Brain pericyte (primary cell): ENCODE measurements at regions not wholly inside any gene's neighbourhood (a gene's known extent, or its start where the extent isn't known, plus 50 kb on each side); places are given as distances from the start of the nearest gene placed in this dataset.

Source experiments
- DNase-seq: peaks from one replicate; pipeline ENCODE4 v3.0.0-alpha.2; 2012; ENCODE audit warnings: low read depth, low spot score

- DNase-seq, result no peak
These were observed 441.4 kb downstream of the PDCD6IP start for GRCh38 chr3:34239875-34240274.

- DNase-seq, result no peak
These were observed 449.0 kb downstream of the PDCD6IP start for GRCh38 chr3:34247401-34247800.

- no peak for DNase-seq
These were observed 449.9 kb downstream of the PDCD6IP start for GRCh38 chr3:34248352-34248751.

GRCh38 chr3:34254285-34254684 lies 455.9 kb downstream of the PDCD6IP start:
- no peak for DNase-seq

GRCh38 chr3:34256021-34256420 lies 457.6 kb downstream of the PDCD6IP start:
- no peak for DNase-seq

GRCh38 chr3:34256791-34257190 lies 458.4 kb downstream of the PDCD6IP start:
- no peak for DNase-seq

- DNase-seq, result no peak
These were observed 460.0 kb downstream of the PDCD6IP start for GRCh38 chr3:34258271-34258998.

GRCh38 chr3:34260271-34261000 lies 462.0 kb downstream of the PDCD6IP start:
- no peak for DNase-seq

- no peak for DNase-seq
These were observed 462.6 kb downstream of the PDCD6IP start for GRCh38 chr3:34261001-34261385.

- DNase-seq, result no peak
These were observed 464.7 kb downstream of the PDCD6IP start for GRCh38 chr3:34263101-34263621.

- no peak for DNase-seq
These were observed 466.1 kb downstream of the PDCD6IP start for GRCh38 chr3:34264337-34265041.

- no peak for DNase-seq
These were observed 468.7 kb downstream of the PDCD6IP start for GRCh38 chr3:34267088-34267487.

- DNase-seq, result peak; percentile 34
These were observed 469.7 kb downstream of the PDCD6IP start for GRCh38 chr3:34268032-34268709.

GRCh38 chr3:34275811-34276210 lies 477.4 kb downstream of the PDCD6IP start:
- DNase-seq, result no peak

GRCh38 chr3:34276342-34276741 lies 477.9 kb downstream of the PDCD6IP start:
- no peak for DNase-seq

GRCh38 chr3:34277110-34277509 lies 478.7 kb downstream of the PDCD6IP start:
- no peak for DNase-seq

- DNase-seq, result no peak
These were observed 481.5 kb downstream of the PDCD6IP start for GRCh38 chr3:34279901-34280300.

GRCh38 chr3:34283751-34284150 lies 485.3 kb downstream of the PDCD6IP start:
- DNase-seq, result no peak

GRCh38 chr3:34284959-34285826 lies 486.8 kb downstream of the PDCD6IP start:
- DNase-seq, result no peak

- no peak for DNase-seq
These were observed 487.4 kb downstream of the PDCD6IP start for GRCh38 chr3:34285827-34286188.
